ENCODE measurements at regions not wholly inside any gene's neighbourhood (a gene's known extent, or its start where the extent isn't known, plus 50 kb on each side); places are given as distances from the start of the nearest gene placed in this dataset.
A peak's percentile ranks its signal among the peaks of the same experiment; 100 is the strongest.

DNA sequence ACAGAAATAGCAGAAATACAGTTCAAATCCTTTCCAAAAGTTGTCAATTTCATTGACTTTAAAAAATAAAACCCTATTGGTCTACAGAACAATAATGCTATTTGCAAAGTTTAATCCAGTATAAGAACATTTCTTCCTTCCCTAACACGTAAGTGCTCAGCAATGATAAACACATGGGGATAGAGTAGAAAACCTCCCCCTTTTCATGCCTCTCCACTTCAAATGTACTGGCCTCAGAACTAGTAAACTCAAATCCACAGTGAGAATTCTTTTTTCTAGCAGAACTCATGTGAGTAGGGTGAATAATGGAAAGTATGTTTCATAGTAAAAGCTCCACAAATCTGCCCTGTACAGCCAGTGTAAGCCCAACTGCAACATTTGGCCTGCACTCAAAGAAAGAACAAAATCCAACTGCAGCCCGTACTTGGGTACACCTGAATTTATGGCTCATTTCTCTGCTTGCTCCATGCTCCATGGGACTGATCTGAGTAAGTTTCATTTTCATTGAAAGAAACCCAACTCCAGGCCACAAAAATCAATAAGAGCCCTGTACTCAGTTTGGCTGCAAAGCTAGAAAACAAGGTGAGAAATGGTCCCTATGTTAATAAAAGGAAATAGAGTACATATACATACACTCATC is 115.0 kb upstream of the RMDN2 start:
- DNase-seq: no peak

DNA sequence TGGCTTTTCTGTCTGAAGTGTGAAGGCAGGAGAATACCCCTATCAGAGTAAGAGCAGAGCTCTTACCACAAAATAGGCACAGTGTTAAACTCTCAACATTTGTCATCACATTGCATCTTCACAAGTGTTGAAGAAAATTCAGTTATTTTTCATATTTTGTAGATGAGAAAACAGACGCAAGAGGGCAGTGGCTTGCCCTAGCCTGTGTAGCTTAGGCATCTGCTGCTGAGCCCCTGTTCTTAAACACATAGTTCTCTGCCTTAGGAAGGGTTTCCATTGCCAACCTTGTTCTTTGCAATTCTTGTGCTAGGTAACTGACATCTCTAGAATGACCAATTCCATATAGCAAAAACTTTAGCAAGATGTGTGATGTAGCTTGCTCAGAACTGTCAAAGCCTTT is 112.7 kb upstream of the RMDN2 start:
- DNase-seq: no peak

DNA sequence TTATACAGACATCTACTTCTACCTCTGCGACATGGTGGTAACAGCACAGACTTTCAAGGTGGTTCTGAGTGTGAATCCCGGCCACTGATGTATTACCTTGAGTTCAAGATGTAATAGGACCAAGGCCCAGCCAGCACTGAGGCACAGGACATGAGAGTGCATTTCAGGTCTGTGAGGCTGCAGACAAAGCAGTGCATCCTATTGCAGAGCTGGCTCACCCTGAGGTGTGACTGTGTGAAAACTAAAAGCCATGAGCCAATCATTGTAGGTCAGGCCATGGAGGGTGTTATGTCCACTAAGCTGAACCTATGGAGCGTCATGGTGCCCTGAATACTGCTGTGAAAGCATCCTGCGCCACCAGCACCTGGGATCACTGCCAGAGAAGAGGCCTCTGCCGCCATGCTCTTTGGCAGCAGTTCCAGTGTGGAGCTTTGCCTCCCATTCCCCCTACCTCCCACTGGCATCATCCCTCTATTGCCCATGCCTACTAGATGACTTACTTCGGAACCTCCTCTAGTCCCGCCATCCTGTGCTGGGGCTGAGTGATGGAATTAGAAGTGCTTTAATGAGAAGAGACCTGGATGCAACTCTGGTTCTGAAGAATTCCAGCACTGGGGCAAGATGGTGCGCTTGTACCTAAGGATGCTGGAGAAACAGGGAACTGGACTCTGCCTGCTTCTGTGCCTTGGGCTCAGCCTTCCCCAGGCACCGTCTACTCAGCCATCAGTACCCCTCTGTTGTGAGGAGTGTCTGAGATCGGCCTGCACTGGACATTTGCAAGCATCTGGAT is 112.0 kb upstream of the RMDN2 start:
- DNase-seq: no peak

- DNase-seq: no peak
Observed at GRCh38 chr2:37816036-37816435, 109.1 kb upstream of the RMDN2 start.

GRCh38 chr2:37816686-37817085 is 108.4 kb upstream of the RMDN2 start:
- no peak for DNase-seq

GRCh38 chr2:37819186-37819585 is 105.9 kb upstream of the RMDN2 start:
- DNase-seq: no peak

DNA sequence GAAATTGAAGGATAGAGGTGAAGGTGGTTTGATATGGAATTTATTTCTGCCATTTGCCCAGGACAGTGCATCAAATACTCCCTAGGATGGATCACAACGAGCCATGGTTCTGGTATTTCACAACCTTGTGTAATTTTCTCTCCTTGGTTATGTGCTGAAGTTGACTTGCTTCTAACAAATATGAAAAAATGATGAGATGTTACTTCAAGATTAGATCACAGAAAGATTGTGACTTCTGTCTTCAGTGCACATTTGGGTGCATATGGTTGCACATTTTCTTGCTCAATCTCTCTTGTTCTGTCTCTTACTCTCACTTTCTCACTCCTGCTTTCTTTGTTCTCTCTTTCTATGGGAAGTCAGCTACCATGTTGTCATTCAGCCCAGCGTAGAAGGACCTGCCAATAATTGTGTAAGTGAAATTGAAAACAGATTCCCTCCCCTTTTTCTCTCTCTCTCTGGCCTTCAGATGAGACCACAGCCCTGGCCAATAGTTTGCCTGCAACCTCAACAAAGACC is 104.6 kb upstream of the RMDN2 start:
- no peak for DNase-seq

- DNase-seq: no peak
Observed at GRCh38 chr2:37825586-37825985, 99.5 kb upstream of the RMDN2 start.

GRCh38 chr2:37826611-37827010 is 98.5 kb upstream of the RMDN2 start:
- DNase-seq: no peak

DNA sequence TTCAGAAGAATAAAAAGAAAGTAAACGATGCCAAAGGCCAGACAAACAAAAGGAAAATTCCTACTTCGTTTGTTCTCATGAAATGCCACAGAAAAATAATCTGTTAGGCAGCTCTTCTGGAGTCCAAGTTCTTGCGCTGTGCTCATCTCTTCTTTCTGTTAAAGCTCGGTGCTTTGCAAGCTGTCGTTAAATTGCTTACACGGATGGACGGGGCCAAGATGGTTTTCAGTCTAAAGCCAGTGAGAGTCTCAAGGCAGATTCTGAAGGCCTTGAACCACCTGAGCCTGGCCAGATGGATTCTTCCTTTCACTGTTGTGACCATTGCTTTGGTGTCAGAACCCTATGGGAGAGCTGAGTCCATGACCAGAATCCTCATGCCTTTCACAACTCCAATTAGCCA is 97.6 kb upstream of the RMDN2 start:
- no peak for DNase-seq

GRCh38 chr2:37827911-37828511 is 97.1 kb upstream of the RMDN2 start:
- no peak for DNase-seq

DNA sequence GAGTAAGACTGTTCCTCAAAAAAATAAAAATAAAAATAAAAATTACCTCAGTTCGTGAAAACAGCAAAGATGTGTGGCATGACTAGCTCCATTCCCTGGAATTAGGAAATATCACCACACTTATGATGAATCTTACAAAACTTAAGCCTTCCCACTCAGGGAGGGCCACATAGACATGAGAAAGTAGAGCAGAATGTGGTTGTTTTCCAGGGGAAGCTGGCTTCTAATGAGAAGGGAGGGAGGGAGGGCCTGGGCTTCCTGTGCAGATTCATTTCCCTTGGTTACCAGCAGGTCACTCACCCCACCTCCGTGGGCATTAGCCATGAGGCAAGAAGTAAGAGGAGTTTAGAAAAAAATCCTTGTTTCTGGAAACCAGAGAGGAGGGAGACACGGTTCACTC is 95.9 kb upstream of the RMDN2 start:
- peak; percentile 13 to 70 for DNase-seq

- no peak for DNase-seq
Observed at GRCh38 chr2:37829616-37830395, 95.3 kb upstream of the RMDN2 start.

DNA sequence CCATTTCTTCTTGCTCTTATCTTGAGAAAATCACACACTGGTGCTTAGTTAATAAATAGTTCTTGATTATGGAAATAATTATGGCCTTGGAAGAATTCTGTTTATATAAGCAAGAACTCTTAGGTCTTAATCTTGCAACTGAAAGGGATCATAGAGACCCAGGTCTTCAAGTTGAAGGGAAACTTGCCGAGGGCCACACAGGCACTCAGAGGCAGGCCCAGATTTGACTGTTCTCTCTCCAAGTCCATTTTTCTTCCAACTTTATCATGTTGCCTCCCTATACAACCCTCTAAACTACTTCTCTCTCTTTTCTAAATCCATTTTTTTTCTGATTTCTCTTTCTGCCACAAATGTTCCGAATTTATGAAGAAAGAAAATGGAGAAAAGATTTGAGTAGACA is 94.5 kb upstream of the RMDN2 start:
- DNase-seq: no peak

GRCh38 chr2:37831081-37831780 is 93.9 kb upstream of the RMDN2 start:
- no peak for DNase-seq

- peak; percentile 78 to 80 for DNase-seq
Observed at GRCh38 chr2:37832590-37833197, 92.4 kb upstream of the RMDN2 start.

DNA sequence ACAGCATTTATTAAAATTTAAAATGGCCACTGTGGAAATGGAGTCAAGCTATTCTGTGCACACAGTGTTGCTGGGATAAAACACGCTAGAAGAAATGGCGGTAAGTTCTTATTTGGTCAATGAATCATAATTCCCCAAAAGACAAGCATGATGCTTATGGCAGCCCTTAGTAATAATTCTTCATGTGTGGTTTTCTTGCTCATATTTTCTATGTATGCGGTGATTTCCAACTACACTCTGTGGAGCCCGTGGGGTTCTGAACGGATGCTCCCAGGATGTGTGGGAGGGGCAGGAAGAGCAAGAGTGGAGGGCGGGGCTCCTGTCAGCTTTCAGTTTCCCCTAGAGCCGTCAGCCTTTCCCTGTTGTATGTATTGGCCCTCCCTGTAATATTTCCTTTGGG is 91.7 kb upstream of the RMDN2 start:
- peak in 1 of 2 donors; percentile 58 for DNase-seq

GRCh38 chr2:37836270-37836669 is 88.8 kb upstream of the RMDN2 start:
- DNase-seq: no peak

GRCh38 chr2:37836711-37837110 is 88.4 kb upstream of the RMDN2 start:
- no peak for DNase-seq

- no peak for DNase-seq
Observed at GRCh38 chr2:37837628-37838328, 87.3 kb upstream of the RMDN2 start.

DNA sequence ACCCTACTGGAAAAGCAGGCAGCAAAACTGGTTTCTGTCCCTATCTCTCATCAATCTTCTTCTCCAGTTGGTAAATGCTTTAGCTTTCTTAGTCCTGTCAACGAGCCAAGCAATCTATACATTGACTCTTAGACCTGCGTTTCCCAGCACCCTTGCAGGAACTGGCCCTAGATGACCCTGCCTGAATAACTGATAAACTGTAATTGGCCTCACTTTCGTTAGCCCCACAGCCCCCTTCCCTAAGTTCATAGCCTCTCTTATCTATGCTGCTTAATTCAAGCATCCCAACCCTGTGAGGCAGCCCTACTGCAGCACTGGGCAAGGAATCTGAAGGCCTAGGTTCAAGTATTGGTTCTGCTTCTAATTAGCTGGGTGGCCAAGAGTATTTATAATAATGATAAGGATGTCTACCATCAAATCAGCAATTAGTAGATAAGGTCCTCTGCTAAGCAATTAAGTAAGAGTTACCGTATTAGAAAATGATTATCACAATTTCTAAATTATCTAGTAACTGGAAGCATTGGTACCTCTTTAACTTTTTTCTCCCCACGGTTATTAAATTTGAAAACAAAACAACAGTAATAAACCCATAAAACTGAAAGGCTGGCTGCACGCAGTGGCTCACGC is 86.4 kb upstream of the RMDN2 start:
- DNase-seq: no peak

Measured in CD4-positive, alpha-beta T cell treated with Interleukin-1 beta for 1 hour (primary cell).